ENCODE measurements at regions not wholly inside any gene's neighbourhood (a gene's known extent, or its start where the extent isn't known, plus 50 kb on each side); places are given as distances from the start of the nearest gene placed in this dataset.

DNA sequence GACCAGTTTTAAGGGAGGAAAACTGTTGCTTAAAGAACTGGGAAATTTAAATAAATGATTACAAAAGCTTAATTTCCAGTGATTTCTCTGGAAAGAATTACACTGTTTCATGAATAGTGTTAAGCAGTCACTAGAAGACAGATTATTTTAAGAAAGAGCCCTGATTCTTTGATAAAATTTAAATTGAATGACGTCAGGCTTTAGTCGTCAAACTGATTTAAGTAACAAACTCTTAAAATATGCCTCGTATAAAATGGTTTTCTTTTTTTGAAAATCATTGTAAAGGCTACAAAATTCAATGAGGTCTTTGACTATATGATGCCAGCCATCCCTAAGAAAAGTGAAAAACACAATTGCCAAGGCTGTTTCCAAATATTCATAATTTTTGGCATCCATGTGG is 465.0 kb downstream of the NR4A2 start:
- DNase-seq (ENCODE audit: extremely low spot score) = no peak
- CTCF ChIA-PET = no interaction called here
- no peak for TF ChIP-seq NFRKB (IDR thresholded peaks at IDR 0.05)
- no peak for TF ChIP-seq FOXA1 (IDR thresholded peaks at IDR 0.05)
- no peak for TF ChIP-seq LEF1 (IDR thresholded peaks at IDR 0.05; ENCODE audit: borderline replicate concordance)
- TF ChIP-seq BHLHE40 (IDR thresholded peaks at IDR 0.05; ENCODE audit: borderline replicate concordance) = no peak
- TF ChIP-seq ARNT (IDR thresholded peaks at IDR 0.05) = no peak
- TF ChIP-seq SP1 (IDR thresholded peaks at IDR 0.05) = no peak
- TF ChIP-seq, protein P1, sequence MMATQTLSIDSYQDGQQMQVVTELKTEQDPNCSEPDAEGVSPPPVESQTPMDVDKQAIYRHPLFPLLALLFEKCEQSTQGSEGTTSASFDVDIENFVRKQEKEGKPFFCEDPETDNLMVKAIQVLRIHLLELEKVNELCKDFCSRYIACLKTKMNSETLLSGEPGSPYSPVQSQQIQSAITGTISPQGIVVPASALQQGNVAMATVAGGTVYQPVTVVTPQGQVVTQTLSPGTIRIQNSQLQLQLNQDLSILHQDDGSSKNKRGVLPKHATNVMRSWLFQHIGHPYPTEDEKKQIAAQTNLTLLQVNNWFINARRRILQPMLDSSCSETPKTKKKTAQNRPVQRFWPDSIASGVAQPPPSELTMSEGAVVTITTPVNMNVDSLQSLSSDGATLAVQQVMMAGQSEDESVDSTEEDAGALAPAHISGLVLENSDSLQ (IDR thresholded peaks at IDR 0.05) = no peak
- TF ChIP-seq CTBP1 (IDR thresholded peaks at IDR 0.05; ENCODE audit: borderline replicate concordance) = no peak
- no peak for TF ChIP-seq TARDBP (IDR thresholded peaks at IDR 0.05)
- POLR2A ChIA-PET = no interaction called here

DNA sequence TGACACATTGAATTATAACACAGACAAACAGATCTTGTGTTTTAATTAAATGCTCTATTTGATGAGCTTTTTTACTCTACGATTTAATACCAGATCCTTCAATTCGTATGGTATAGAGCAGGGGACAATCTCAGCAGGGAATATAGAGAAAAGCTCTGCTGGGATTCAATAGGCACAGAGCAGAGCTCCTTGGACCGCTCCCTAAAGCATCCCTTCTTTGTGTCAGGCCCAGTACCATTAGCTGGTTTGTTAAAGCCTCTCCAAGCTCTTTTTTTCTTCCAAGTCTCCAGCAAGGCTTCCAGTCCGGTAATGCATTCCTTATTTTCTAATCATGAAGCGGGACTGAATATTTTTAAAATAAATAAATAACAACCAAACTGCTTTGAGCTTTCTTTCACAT is 466.0 kb downstream of the NR4A2 start:
- POLR2A ChIA-PET = no interaction called here
- TF ChIP-seq NFRKB (IDR thresholded peaks at IDR 0.05) (no peak), ZNF384 (IDR thresholded peaks at IDR 0.05) (no peak), LEF1 (IDR thresholded peaks at IDR 0.05; ENCODE audit: borderline replicate concordance) (no peak), CTBP1 (IDR thresholded peaks at IDR 0.05; ENCODE audit: borderline replicate concordance) (no peak), FOXM1 (IDR thresholded peaks at IDR 0.05; ENCODE audit: borderline replicate concordance) (no peak), FOXK2 (IDR thresholded peaks at IDR 0.05) (no peak), HDGF (IDR thresholded peaks at IDR 0.05; ENCODE audit: borderline replicate concordance) (no peak), L3MBTL2 (conservative IDR thresholded peaks at IDR 0.05) (no peak), TARDBP (IDR thresholded peaks at IDR 0.05) (no peak), BHLHE40 (IDR thresholded peaks at IDR 0.05; ENCODE audit: borderline replicate concordance) (no peak), SUZ12 (IDR thresholded peaks at IDR 0.05) (no peak), ELF4 (IDR thresholded peaks at IDR 0.05) (no peak), ARNT (IDR thresholded peaks at IDR 0.05) (no peak)
- TF ChIP-seq, protein P1 (IDR thresholded peaks at IDR 0.05) = no peak
- CTCF ChIA-PET = no interaction called here
- DNase-seq (ENCODE audit: extremely low spot score) = no peak

DNA sequence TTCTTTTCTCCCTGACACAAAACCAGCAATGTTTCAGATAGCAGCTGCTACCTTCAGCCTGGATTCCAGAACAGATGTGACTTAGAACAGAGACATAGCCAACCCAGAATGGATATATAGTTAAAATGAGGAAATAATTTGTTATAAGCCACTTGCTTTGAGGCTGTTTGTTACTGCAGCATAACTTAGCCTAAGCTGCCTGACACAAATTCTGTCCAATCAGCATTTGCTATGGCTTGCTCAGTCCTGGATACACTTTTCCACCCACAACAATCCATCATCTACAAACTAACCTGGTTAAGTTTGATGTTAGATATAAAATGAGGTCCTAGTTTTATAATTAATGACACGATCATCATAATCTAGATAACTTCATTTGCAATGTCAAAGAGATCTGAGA is 480.4 kb downstream of the NR4A2 start:
- TF ChIP-seq FOXK2 (IDR thresholded peaks at IDR 0.05) (no peak), SP1 (IDR thresholded peaks at IDR 0.05) (no peak), NFRKB (IDR thresholded peaks at IDR 0.05) (no peak), ARNT (IDR thresholded peaks at IDR 0.05) (no peak), HDGF (IDR thresholded peaks at IDR 0.05; ENCODE audit: borderline replicate concordance) (no peak), ZNF384 (IDR thresholded peaks at IDR 0.05) (no peak), FOXM1 (IDR thresholded peaks at IDR 0.05; ENCODE audit: borderline replicate concordance) (no peak), LEF1 (IDR thresholded peaks at IDR 0.05; ENCODE audit: borderline replicate concordance) (no peak)
- TF ChIP-seq, protein P1 (IDR thresholded peaks at IDR 0.05) = no peak
- DNase-seq (ENCODE audit: extremely low spot score) = no peak
- ChIA-PET CTCF (no interaction called here), POLR2A (no interaction called here)

DNA sequence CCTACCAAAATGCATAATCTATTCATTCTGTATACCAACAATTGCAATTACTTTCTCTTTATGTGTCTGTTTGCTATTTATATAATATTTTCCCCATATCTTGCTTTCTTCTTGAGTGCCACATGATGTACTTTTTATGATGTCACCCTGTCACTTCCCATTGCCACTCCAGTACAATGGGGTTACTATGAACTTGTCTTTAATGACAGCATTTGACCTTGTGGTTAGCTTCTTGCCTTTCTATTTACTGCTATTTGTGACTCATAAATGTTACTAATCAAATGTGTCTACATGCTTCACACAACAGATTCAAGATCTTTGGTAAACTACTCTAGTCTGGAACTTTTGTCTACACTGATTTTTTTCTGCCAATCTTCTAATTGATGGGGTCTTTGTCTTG is 486.3 kb downstream of the NR4A2 start:
- ChIA-PET POLR2A (no interaction called here), CTCF (no interaction called here)
- no peak for TF ChIP-seq FOXK2 (IDR thresholded peaks at IDR 0.05)
- no peak for TF ChIP-seq HDGF (IDR thresholded peaks at IDR 0.05; ENCODE audit: borderline replicate concordance)
- no peak for TF ChIP-seq SUZ12 (IDR thresholded peaks at IDR 0.05)
- no peak for TF ChIP-seq ZNF384 (IDR thresholded peaks at IDR 0.05)
- no peak for TF ChIP-seq ARNT (IDR thresholded peaks at IDR 0.05)
- no peak for TF ChIP-seq TARDBP (IDR thresholded peaks at IDR 0.05)
- TF ChIP-seq LEF1 (IDR thresholded peaks at IDR 0.05; ENCODE audit: borderline replicate concordance) = no peak
- no peak for TF ChIP-seq ELF4 (IDR thresholded peaks at IDR 0.05)
- no peak for TF ChIP-seq NFRKB (IDR thresholded peaks at IDR 0.05)
- TF ChIP-seq SP1 (IDR thresholded peaks at IDR 0.05) = no peak
- no peak for TF ChIP-seq FOXA1 (IDR thresholded peaks at IDR 0.05)
- no peak for TF ChIP-seq BHLHE40 (IDR thresholded peaks at IDR 0.05; ENCODE audit: borderline replicate concordance)
- no peak for TF ChIP-seq CTBP1 (IDR thresholded peaks at IDR 0.05; ENCODE audit: borderline replicate concordance)
- TF ChIP-seq, protein P1 (IDR thresholded peaks at IDR 0.05) = no peak
- TF ChIP-seq L3MBTL2 (conservative IDR thresholded peaks at IDR 0.05) = no peak
- TF ChIP-seq FOXM1 (IDR thresholded peaks at IDR 0.05; ENCODE audit: borderline replicate concordance) = no peak
- no peak for DNase-seq (ENCODE audit: extremely low spot score)

DNA sequence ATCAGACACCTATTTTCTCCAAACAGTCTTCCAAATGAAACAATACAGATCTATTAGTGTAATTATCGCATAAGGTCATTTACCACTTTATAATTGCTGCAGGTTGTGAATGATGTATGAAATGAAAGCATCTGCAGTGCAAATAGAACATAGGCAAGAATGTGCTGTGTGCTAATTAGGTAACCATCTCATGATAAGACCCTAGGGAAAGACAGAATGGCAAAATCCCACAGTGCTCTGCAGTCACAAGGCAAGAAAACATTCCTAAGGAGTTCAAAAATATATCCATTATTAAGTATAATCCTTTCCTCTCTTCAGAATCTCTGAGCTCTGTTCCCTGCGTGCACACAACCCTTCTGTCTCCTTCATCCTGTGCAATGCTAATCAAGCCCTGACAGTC is 488.1 kb downstream of the NR4A2 start:
- POLR2A ChIA-PET = no interaction called here
- no peak for DNase-seq (ENCODE audit: extremely low spot score)
- TF ChIP-seq SP1 (IDR thresholded peaks at IDR 0.05) (no peak), ZNF384 (IDR thresholded peaks at IDR 0.05) (no peak), SUZ12 (IDR thresholded peaks at IDR 0.05) (no peak), TARDBP (IDR thresholded peaks at IDR 0.05) (no peak), FOXA1 (IDR thresholded peaks at IDR 0.05) (no peak), FOXM1 (IDR thresholded peaks at IDR 0.05; ENCODE audit: borderline replicate concordance) (no peak)
- TF ChIP-seq, protein P1 (IDR thresholded peaks at IDR 0.05) = no peak
- CTCF ChIA-PET = no interaction called here
